TTC549 (cell line): ENCODE measurements at regions not wholly inside any gene's neighbourhood (a gene's known extent, or its start where the extent isn't known, plus 50 kb on each side); places are given as distances from the start of the nearest gene placed in this dataset.

Experiments
- FAIRE-seq: peaks from 2 replicates; lab custom pipeline; 2012; peaks lifted over from hg19 to GRCh38; lab: Jason Lieb, UNC

DNA sequence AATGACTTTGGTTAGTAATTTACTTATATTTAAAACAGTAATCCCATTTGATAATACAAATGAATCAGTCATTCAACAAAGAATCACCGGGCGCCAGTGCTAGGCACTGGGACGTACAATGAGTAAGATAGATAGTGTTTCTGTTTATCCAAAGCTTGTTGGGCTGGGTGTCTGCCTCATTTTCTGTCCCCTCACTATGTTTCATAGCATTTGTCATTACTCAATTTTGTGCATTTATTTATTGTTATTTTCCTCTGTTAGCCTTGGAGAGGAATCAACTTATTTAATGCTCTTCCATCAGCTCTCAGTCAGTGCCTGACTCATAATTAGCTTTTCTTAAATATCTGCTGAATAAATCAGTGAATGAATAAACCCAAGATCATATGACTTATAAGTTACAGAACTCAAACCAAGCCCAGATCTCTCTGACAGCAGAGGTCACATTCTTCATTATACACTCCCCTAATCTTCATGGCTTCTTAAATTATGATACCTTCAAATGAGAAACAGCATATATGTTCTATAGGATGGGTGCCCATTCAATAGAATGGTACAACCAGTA is 86.2 kb downstream of the TSPAN8 start:
- no peak for FAIRE-seq

DNA sequence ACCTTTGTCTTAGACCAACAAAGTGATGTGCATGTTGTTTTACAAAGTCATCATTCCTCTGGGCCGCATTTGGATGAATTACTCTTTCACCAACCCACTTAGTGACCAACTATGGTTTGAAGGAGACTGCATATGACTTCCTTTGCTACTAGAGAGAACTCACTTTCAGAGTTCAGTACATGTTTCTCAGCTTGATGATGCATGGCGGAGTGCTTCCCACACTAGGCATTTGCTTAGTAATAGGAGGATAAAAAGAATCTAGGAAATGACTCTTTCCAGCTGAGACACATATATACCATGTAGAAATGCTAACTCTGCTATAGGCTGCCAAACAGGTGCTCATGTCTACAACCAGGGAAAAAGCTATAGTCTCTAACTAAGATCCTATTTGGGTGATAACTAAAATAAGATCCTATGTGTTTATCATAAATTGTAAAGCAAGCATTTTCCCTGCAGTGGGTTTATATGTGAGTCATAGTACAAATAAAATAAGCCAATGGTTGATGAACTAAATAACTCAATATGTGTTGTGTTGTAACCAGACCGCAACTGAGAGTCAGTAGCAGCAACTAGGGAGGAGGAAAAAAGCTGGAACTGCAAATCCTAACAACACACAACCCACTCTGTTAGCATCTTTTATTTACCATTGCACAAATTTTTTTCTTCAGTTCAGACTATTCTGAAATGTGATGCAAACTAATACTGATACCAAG is 87.2 kb downstream of the TSPAN8 start:
- FAIRE-seq, result no peak

DNA sequence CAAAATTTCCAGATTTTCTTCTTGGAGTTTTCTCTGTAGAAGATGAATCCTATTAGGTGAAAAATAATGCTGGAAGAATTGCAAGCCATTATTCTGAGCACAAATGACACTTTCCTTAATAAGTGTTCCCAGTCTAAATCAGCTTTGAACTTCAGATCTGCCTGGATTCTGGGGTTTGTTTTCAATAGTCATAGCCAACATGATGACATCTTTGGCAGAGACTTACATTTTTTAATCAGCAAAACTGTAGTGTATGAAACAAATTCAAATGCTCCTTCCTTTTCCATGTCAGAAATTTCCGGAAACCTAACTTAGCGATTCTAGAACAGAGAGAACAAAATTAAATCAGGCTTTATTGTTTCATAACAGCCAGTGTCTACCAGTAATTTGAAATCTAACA is 88.5 kb downstream of the TSPAN8 start:
- FAIRE-seq, result no peak

DNA sequence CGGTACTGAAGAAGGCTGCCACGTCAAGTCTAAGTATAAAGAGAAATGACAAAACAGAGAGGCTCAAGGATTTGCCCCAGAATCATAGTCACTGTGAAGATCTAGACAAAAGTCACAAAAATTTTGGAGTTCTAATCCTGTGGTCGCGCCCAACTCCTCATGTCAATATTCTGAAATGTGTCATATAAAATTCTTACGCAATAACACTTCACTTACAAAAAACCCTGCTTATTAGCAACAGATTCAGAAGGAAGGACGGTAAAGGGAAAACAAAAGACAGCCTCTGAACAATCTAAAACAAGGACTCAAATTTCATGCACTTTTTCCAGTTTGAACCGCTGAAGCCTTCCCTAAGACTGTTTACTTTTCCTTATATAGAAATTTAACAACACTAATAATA is 94.7 kb downstream of the TSPAN8 start:
- no peak for FAIRE-seq

DNA sequence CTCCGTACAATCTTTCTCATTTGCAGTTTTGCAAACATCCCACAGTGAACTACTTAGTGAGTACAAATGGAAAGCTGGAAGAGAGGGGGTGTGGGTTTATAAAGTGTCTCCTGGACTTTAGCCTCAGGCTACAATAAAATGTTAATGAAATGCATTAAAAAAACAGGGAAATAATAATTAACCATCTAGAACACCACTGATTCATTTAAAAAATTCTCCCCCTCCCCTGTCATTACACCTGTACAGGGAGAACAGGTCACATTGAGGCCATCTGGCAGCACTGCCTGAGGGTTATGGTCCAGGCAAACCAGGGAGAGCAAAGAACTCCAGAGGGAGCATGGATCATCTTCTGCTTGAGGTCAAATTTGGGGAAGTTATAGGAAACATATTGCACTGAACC is 96.3 kb downstream of the TSPAN8 start:
- no peak for FAIRE-seq

DNA sequence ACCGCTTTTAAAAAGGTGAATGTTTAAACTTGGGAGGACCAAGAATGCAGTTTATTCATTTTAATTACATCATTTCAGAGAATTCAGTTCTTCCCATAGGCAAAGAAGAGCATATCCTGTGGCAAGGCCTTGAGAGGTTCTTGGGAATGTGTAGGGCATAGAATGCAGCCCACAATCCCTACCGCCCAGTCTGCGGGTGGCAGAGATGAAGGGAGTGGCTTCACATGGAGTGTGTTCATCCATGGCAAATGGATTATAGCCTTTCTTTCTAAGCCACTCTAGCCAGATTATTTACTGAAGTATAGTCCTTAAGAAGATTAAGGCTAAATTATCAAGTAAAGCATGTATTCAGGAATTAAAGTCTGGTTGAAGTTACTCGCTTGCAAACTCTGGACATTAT is 97.4 kb downstream of the TSPAN8 start:
- no peak for FAIRE-seq

DNA sequence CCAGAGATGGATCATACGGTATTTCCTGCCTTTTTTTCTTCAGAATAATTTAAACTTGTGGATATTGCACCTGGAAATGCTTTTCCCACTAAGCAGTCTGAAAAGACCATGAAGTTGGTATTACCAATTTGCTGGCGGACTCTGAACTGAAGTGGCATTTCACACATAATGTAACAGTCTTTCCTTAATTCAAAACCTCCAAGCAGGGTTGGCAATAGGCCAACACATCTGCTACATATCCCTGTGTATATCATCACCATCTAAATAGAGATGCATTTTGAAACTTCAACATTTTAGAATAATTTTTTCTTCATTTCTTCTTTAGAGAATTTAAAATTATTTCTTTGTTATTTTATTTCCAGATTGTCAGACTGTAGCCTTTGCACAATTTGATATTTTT is 100.5 kb downstream of the TSPAN8 start:
- no peak for FAIRE-seq

DNA sequence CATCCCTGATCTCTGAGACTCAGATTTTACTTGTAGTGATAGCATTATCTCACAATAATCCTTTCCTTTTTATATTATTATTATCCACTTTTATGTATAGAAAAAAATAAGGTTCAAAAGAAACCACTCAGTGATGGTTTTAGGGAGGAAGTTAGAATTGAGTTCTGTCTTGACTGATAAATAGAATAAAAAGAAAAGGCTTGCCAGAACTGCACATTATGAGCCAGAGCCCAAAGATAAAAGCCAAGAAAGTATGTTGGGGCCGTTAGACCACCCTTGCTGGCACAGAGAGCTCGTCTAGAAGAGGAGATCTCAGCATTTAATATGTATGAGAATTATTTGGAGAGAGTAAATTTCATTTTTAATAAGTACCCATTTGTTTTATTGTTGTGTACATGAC is 103.2 kb downstream of the TSPAN8 start:
- no peak for FAIRE-seq

DNA sequence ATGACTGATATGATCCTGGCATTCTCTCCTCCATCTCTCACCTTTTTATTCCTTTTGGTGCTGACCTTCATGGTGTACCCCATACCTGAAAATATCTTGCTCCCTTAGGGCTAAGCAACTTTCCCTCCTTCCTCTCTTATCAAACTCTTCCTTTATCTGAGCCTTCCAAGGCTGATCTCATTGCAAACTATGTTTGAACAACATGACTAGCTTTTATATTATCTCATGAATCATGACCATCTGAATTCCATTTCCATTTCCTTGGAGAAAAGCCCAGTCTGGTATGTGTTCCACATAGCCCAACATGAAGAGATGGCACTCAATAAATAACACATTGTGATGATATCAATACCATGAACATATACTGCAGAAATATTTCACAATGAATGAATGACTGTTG is 111.6 kb downstream of the TSPAN8 start:
- no peak for FAIRE-seq

DNA sequence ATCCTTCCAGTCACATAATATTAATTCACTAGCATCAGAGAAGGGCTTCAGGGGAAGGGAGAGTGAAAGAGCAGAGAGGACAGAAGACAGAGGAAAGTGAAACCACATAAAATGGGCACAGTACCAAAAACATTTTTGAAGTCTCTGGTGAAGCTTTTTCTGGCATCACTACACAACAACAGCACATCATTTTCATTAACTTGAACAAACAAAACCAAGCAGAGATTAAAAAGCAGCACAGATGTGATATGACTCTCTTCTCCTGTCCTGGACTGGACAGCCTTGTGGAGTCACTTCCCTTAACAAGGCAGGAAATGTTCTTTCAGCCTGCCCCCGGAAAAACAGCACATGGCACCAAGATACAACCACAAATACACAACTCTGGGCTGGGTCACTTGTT is 112.0 kb downstream of the TSPAN8 start:
- no peak for FAIRE-seq

DNA sequence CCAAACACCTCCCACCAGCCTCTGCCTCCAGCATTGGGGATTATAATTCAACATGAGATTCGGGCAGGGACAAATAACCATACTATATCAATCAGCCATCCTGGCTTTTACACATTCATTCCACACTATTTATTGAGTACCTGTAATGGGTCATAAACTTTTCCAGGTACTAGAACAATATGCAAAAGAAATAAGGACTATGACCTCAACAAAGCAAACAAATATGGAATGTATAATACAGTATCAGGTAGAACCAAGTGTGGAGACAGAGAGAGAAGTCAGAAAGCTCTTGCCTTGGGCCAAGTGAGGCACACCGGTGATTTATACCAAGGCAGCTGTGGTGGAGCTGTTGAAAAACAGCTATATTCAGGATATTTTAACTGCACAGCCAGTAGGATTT is 116.3 kb downstream of the TSPAN8 start:
- no peak for FAIRE-seq

DNA sequence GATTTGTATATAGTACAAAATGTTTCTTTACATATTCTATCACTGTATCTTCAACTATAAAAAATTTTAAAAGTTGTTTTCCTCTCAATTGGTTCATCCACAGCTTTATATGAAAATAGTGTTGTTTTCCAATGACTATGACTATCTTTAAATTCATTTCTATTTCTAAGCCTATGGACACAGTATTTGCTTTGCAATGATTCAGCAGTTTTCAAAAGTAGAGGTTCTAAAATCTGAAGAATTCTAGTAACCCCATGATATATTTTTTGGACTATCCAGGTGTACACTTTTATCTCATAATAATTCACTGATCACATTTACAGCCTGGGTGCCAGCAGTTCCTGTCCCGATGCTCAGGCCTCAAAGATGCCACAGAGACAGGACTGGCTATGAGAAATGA is 118.4 kb upstream of the PTPRR start:
- FAIRE-seq, result no peak

DNA sequence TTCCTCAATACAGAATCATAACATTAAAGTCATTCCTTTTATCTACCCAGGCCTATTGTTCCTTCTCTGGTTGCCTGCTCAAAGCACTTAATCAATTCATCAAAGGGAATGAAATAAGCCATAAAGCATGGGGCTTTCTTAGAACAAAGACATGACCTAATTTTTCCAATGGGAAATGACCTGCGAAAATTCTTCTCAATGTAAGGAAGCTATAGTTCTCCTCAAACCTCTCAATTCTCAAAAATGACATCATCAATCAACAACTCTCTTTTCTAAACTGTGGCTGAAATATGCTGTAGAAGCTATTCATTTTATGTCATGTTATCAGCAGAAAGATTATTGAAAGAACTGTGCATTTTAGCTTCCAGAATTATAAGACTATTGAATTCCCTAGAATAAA is 116.0 kb upstream of the PTPRR start:
- FAIRE-seq, result no peak

DNA sequence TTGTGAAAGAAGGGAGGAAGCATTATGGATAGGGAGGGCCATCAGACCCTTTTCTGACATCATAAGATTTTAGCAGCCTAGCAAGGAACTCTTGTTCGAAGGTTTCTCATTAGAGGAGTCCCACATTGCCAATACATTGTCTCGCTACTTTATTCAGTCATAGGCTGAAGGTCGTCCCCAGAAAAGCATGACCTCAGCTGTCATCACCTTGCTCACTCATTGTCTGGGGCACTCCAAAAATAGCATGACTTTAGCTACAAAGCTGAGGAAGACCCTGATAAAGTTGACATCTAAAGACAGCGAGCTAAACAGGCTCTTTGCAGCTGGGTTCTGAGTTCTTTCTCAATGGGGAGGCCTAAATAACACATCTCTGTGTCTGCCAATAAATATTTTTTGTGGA is 112.4 kb upstream of the PTPRR start:
- no peak for FAIRE-seq

DNA sequence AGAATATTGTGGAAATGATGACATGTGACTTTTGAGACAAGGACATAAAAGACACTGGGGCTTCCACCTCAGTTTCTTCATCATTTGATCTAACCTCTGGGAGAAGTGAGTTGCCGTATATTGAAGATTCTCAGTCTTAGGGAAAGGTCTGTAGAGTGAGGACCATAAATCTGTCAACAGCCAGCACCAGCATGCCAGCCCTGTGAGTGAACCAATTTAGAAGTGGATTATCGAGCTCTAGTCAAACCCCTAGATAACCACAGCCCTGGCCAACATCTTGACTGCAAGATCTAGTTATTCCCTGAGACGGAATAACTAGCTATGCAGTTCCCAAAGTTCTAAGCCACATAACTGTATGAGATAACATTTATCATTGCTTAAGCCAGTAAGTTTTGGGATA is 108.8 kb upstream of the PTPRR start:
- FAIRE-seq, result no peak

DNA sequence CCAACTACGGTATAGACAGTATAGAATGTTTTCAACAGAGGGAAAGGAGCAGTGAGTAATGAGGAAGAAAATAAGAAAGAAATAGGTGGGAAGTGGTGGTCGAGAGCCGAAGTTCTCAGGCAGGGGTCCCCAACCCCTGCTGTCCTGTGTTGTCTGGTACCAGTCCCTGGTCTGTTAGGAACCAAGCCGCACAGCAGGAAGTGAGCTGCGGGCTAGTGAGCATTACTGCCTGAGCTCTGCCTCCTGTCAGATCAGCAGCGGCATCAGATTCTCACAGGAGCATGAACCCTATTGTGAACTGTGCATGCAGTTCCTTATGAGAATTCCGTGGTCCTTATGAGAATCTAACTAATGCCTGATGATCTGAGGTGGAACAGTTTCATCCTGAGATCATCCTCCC is 107.3 kb upstream of the PTPRR start:
- FAIRE-seq, result no peak

DNA sequence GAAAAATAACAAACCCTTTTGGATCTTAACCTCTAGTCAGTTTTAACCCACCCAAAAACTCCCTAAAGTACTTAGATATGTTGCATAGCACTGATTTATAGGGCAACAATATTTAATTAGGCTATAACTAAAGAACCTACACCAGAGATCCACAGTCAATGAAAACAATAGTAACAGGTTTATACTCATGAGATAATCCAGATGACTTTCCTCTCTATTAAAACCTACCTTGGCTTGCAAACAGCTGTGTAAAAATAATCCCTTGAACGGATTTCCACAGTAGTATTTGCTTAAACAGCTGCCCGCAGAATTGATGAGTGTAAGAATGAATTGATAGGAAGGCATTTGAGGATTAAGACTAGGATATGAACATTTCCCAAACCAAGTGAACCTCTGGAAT is 104.3 kb upstream of the PTPRR start:
- FAIRE-seq, result no peak

DNA sequence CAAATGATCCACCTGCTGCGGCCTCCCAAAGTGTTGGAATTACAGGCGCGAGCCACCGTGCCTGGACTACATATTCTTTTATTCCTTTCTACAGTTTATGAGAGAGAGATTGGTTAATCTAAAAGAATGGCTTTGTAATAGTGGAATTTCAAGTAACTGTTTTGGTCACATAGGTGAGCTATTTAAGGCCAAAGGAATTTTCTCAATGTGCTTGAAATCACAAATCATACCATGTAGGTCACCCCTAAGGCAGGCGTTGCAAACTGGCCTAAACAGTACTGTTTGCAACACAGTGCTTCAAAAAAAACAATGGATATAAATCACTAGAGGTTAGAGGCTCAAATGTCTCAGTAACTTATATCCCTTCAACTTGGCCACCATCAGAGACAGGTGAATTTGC is 103.7 kb upstream of the PTPRR start:
- no peak for FAIRE-seq

DNA sequence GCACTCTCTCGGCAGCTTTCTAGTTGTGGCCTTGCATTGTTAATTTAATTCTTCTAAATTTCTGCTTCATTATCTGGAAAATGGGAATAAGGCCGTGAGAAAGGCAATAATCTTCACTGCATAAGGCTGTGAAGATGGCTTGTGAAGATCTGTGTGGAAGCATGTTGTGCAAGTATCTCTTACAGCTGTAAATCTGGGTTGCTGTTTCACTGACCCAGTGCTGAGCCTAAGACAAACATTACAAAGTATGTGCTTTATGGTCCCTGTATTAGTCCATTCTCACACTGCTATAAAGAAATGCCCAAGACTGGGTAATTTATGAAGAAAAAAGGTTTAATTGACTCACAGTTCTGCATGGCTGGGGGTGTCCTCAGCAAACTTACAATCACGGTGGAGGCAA is 101.0 kb upstream of the PTPRR start:
- no peak for FAIRE-seq

DNA sequence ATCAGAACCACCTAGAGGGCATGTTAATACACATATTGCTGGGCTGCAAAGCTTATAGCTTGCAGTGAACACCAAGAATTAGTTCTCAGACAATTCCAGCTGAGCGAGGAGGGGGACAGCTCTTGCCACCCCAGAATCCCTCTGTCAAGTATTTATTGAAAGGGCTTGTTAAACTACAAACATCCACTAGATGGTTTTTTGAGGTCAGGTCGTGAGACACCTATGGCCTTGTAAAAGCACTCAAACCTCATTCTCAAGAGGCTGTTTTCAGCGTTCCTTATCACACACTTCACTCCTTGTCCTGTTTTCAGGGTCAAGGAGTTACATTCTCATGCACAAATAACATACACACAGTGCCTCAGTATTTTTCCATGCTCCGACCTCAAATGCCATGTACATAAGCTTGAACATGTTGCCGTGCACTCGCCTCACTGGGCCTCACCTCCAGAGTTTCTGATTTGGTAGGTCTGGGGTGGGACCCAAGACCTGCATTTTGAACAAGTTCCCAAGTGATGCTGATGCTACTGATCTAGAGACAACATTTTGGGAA is 98.8 kb upstream of the PTPRR start:
- FAIRE-seq, result no peak

DNA sequence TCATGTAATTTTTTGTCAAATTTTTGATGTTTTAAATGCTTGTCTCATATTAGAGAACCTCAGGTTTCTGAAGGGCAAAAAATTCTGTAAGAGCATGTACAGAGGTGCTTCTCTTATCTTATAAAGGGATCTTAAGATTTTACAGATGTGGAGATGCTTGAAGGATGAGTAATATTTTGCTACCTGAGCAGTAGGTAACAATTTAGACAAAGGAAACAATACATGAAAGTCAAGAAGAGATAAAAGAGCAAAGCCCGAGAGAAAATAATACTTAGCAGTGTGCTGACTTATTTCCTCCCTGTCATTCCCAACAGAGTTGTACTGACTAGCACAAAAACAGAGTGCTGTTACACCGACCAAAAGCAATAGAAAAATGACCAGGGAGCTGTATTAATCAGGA is 98.1 kb upstream of the PTPRR start:
- FAIRE-seq, result no peak

DNA sequence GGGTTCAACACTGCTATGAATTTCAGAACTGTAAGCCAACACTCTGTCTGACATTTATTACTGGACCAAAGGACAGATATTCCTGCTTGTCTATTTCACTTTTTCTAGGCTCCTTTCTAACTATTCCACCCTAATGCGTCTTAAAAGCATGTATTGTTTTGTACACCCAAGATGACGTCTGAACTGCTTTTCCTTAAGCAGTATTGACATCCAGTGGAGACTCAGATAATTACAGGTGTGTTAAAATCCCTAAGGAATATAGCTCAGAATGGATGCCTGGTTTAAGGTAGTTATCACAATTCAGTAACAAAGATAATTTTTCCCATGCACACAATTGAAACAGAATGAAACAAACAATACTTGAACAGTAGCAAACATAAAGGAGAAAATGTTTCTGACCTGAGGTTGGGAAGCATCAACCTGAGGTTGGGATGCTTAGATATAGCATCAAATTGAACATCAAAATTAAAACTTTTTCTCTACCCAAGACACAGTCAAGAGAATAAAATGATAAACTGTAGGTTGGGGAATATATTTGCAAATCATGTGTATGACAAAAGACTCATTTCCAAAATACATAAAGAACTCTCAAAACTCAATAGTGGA is 93.7 kb upstream of the PTPRR start:
- no peak for FAIRE-seq

DNA sequence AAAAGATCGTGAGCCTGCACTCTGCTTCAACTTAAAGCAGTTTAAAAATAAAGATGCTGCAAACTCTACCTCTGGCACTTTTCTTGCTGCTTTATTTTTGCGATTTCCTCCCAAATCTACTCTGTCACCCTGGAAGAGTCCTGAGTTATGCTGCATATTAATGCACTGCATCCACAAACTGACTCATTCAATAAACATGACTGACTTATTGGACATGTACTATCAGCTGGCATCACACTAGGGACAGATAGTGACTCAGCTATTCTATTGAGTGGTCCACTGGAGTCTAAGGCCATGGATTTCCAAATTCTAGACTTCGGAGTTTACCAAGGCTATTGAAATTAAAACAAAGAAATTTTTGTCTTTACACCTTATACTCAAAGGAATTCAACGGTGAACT is 90.7 kb upstream of the PTPRR start:
- FAIRE-seq, result no peak

DNA sequence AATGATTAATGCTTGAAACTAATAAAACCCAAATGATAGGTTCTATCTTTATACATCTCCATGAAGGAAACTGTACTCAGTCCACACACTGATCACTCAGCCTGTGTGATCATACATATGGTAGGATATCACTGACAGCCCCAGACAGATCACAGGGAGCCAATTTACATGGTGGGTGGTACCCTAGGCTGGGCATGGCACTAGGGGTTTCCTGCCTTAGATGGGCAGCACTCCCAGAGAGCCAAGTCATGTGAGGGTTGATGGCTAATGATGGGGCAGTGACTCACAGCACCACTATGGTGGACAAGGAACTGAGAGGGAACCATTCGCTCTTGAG is 89.6 kb upstream of the PTPRR start:
- no peak for FAIRE-seq
